Coronary artery (tissue), 2 donors: ENCODE measurements at regions not wholly inside any gene's neighbourhood (a gene's known extent, or its start where the extent isn't known, plus 50 kb on each side); places are given as distances from the start of the nearest gene placed in this dataset.
"Not testable (repeated sequence)": the region's sequence is repeated elsewhere in the genome, so short reads cannot be mapped to it uniquely, and the experiment has no call there.

Experiments
- DNase-seq: peaks from one replicate; pipeline ENCODE4 v3.0.0-alpha.2; 2017; ENCODE audit warnings: low spot score
- H3K27ac ChIP-seq, 2 donors: fragments of 200-600 bp; sonication (generic); one replicate each; pipeline ENCODE4 v1.5.1; 2016 to 2019
- H3K4me3 ChIP-seq: fragments of 200-600 bp; sonication (generic); 2 replicates; pipeline ENCODE4 v1.5.1; 2016; ENCODE audit warnings: mild to moderate bottlenecking, moderate library complexity
- TF ChIP-seq, protein P1 (sequence below): fragments of 200-600 bp; sonication (generic); IDR thresholded peaks from one replicate; pipeline ENCODE4 v1.5.1; 2019; ENCODE audit warnings: antibody characterized with exemption

DNA sequence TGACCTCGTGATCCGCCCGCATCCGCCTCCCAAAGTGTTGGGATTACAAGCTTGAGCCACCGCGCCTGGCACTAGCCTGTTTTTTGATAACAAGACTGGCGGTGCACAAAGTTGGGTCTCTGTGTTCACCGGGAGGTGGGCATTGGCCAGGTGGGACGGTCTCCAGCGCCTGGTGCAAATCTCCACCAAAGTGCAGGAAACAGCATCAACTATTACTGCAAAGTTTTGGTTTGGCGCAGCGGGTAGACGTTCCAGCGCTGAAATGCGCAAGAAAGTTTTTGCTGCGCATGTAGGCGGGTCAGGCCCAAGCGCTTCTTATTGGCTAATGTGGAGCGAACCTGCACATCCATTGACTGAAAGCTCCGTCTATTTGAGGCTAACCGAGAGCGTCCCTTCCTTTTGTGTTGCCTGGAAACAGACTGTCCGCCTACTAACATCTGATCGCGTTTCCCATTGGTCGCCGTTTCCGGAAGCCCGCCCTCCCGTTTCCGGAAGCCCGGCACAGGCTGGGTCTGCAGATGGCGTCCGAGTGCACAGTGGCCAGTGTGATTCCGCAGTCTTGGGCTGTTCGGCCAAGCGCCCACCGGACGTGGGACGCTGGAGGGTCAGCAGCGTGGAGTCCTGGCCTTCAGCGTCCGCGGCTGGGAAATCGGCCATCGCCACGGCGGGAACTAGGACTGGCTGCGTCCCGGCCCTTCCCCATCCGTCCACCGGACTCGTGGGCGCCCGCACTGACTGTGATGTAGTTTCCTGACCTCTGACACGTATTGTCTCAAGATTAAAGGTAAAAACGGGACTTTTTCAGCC lies 53.3 kb upstream of the ZNF527 start:
- TF ChIP-seq, protein P1, sequence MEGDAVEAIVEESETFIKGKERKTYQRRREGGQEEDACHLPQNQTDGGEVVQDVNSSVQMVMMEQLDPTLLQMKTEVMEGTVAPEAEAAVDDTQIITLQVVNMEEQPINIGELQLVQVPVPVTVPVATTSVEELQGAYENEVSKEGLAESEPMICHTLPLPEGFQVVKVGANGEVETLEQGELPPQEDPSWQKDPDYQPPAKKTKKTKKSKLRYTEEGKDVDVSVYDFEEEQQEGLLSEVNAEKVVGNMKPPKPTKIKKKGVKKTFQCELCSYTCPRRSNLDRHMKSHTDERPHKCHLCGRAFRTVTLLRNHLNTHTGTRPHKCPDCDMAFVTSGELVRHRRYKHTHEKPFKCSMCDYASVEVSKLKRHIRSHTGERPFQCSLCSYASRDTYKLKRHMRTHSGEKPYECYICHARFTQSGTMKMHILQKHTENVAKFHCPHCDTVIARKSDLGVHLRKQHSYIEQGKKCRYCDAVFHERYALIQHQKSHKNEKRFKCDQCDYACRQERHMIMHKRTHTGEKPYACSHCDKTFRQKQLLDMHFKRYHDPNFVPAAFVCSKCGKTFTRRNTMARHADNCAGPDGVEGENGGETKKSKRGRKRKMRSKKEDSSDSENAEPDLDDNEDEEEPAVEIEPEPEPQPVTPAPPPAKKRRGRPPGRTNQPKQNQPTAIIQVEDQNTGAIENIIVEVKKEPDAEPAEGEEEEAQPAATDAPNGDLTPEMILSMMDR, result peak; percentile 28
- H3K27ac ChIP-seq, result peak overlapping the region; percentile 82 to 89
- DNase-seq, result peak; percentile 98
- H3K4me3 ChIP-seq, result peak overlapping the region; percentile 77

DNA sequence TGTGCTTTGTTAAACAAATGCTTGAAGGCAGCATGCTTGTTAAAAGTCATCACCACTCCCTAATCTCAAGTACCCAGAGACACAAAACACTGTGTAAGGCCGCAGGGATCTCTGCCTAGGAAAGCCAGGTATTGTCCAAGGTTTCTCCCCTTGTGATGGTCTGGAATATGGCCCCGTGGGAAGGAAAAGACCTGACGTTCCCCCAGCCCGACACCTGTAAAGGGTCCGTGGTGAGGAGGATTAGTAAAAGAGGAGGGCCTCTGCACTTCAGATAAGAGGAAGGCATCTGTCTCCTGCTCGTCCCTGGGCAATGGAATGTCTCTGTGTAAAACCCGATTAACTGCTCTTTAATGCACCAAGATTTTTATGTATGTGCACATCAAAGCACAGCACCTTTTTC lies 49.9 kb upstream of the ZNF527 start:
- H3K27ac ChIP-seq, DNase-seq, H3K4me3 ChIP-seq: not testable (repeated sequence)
